ENCODE measurements at regions not wholly inside any gene's neighbourhood (a gene's known extent, or its start where the extent isn't known, plus 50 kb on each side); places are given as distances from the start of the nearest gene placed in this dataset.

DNA sequence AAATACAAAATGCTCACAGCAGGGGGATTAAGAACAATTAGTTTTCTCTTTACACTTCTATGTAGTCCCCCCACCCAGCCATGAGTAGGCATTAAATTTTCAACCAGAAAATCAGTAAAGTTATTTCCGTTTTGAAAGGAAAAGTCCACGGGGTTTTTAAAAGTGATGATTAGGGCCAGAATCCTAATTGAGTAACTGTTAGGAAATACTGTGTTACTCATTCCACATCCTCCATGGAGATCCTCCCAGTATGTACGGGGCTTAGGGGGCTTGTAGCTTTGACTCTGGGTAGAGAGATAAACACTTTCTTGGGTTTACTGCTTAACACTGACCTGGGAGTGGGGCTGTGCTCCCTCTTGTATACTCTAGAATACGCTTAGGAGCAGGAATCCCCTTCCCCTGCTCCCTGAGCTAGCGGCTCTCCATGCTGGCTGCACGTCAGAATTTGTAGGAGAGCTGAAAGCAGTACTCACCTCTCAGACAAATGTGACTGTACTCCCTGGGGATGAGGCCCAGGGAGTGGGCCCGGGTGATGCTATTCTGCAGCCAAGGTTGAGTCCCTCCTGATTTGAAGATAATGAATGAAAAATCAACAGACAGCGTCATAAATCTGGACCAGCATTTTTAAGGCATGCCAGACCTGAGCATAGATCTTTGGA, 100.5 kb downstream of the SLC4A3 start:
- Histone ChIP-seq H3K4me3 (ENCODE audit: low read length in 3 of 3) (no peak overlapping the region), H3K27ac (ENCODE audit: low read depth in 2 of 2, low read length in 2 of 2) (peak overlapping the region in 1 of 2 donors; percentile 8), H3K9ac (ENCODE audit: low read length in 3 of 3) (no peak overlapping the region), H3K4me1 (ENCODE audit: control insufficient read depth in 2 of 3, insufficient read depth in 2 of 3, low read depth in 1 of 3, low read length in 3 of 3) (peaks cover 0 to 3% (median 3%) of the 10 kb centered on the region in 3 donors), H3K36me3 (ENCODE audit: control insufficient read depth in 2 of 3, insufficient read depth in 3 of 3, low read length in 3 of 3) (no peaks in the 10 kb centered on the region), H3K9me3 (ENCODE audit: control insufficient read depth in 2 of 3, insufficient read depth in 1 of 3, low read length in 3 of 3) (no peaks in the 10 kb centered on the region), H3K27me3 (ENCODE audit: control insufficient read depth, insufficient read depth, low read length) (no peaks in the 10 kb centered on the region)
- DNase-seq (peak in 3 of 5 donors; percentile 29 to 65 (median 37)), FAIRE-seq (no peak)
- TF ChIP-seq, protein P1, sequence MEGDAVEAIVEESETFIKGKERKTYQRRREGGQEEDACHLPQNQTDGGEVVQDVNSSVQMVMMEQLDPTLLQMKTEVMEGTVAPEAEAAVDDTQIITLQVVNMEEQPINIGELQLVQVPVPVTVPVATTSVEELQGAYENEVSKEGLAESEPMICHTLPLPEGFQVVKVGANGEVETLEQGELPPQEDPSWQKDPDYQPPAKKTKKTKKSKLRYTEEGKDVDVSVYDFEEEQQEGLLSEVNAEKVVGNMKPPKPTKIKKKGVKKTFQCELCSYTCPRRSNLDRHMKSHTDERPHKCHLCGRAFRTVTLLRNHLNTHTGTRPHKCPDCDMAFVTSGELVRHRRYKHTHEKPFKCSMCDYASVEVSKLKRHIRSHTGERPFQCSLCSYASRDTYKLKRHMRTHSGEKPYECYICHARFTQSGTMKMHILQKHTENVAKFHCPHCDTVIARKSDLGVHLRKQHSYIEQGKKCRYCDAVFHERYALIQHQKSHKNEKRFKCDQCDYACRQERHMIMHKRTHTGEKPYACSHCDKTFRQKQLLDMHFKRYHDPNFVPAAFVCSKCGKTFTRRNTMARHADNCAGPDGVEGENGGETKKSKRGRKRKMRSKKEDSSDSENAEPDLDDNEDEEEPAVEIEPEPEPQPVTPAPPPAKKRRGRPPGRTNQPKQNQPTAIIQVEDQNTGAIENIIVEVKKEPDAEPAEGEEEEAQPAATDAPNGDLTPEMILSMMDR (IDR thresholded peaks at IDR 0.05; ENCODE audit: borderline replicate concordance, extremely low read depth, insufficient read depth): no peak
- intact Hi-C loops (cut with DNase I): no loop called here

DNA sequence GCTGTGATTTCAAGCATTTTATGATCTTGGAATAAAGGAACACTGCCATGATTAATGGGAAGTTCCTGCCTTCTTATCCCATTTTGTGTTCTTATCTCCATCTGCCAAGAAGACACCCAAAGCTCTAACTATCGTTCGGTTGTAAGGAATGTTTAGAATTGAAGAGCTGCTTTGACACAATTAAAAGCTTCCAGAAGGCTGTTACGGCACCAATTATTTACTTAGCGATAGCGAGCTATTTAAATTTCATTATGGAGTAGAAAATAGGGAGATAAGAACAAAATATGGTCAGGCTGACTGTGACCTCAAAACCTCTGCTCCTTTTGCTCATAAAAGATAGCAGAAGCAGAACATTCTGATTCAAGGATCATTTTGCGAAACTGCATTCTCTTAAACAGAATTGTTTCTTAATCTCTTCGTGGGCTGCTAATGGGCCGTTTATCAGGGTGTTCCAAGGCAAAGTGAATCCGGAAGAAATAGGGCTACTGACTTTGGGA, 101.6 kb downstream of the SLC4A3 start:
- Histone ChIP-seq H3K27me3 (ENCODE audit: control insufficient read depth, insufficient read depth, low read length) (no peaks in the 10 kb centered on the region), H3K9ac (ENCODE audit: low read length in 3 of 3) (no peak overlapping the region), H3K27ac (ENCODE audit: low read depth in 2 of 2, low read length in 2 of 2) (no peak overlapping the region), H3K4me3 (ENCODE audit: low read length in 3 of 3) (no peak overlapping the region), H3K4me1 (ENCODE audit: control insufficient read depth in 2 of 3, insufficient read depth in 2 of 3, low read depth in 1 of 3, low read length in 3 of 3) (peaks cover 0 to 3% (median 3%) of the 10 kb centered on the region in 3 donors), H3K9me3 (ENCODE audit: control insufficient read depth in 2 of 3, insufficient read depth in 1 of 3, low read length in 3 of 3) (no peaks in the 10 kb centered on the region), H3K36me3 (ENCODE audit: control insufficient read depth in 2 of 3, insufficient read depth in 3 of 3, low read length in 3 of 3) (no peaks in the 10 kb centered on the region)
- intact Hi-C loops (cut with DNase I): no loop called here
- DNase-seq: peak in 2 of 5 donors; percentile 81 to 94
- TF ChIP-seq, protein P1 (IDR thresholded peaks at IDR 0.05; ENCODE audit: borderline replicate concordance, extremely low read depth, insufficient read depth): no peak
- FAIRE-seq: no peak

DNA sequence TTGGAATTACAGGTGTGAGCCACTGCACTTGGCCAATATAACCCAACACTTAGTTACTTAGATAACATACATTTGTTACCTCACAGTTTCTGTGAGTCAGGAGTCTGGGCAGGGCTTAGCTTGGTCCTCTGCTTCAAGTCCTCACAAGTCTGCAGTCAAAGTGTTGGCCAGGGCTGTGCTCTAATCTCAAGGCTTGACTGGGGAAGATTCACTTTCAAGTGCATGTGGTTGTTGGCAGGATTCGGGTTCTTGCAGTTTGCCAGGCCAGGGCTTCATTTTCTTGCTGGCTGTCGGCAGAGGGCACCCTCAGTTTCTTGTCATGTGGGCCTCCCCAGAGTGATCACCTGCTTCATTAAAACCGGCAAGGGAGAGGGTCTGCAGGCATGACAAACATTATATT, 103.7 kb downstream of the SLC4A3 start:
- Histone ChIP-seq H3K9ac (ENCODE audit: low read length in 3 of 3) (no peak overlapping the region), H3K4me3 (ENCODE audit: low read length in 3 of 3) (no peak overlapping the region), H3K27me3 (ENCODE audit: control insufficient read depth, insufficient read depth, low read length) (no peaks in the 10 kb centered on the region), H3K36me3 (ENCODE audit: control insufficient read depth in 2 of 3, insufficient read depth in 3 of 3, low read length in 3 of 3) (no peaks in the 10 kb centered on the region), H3K27ac (ENCODE audit: low read depth in 2 of 2, low read length in 2 of 2) (no peak overlapping the region), H3K4me1 (ENCODE audit: control insufficient read depth in 2 of 3, insufficient read depth in 2 of 3, low read depth in 1 of 3, low read length in 3 of 3) (peaks cover 0 to 3% (median 3%) of the 10 kb centered on the region in 3 donors), H3K9me3 (ENCODE audit: control insufficient read depth in 2 of 3, insufficient read depth in 1 of 3, low read length in 3 of 3) (no peaks in the 10 kb centered on the region)
- TF ChIP-seq, protein P1 (IDR thresholded peaks at IDR 0.05; ENCODE audit: borderline replicate concordance, extremely low read depth, insufficient read depth): no peak
- FAIRE-seq (no peak), DNase-seq (no peak)
- intact Hi-C loops (cut with DNase I): loop anchor here (10.0 kb wide), 1 partner anchor 1844 kb away; the partner anchor contains the start of gene EPHA4

Measured in kidney (tissue), 13 donors.